Mucosa of rectum (tissue), 2 donors: ENCODE measurements at regions not wholly inside any gene's neighbourhood (a gene's known extent, or its start where the extent isn't known, plus 50 kb on each side); places are given as distances from the start of the nearest gene placed in this dataset.
"Not testable (repeated sequence)": the region's sequence is repeated elsewhere in the genome, so short reads cannot be mapped to it uniquely, and the experiment has no call there.

ENCODE experiments used
- H3K27ac ChIP-seq, 2 donors: one replicate each; pipeline ENCODE4 v1.7.0; 2013; ENCODE audit warnings: inconsistent platforms in 2 of 2, low read depth in 2 of 2, low read length in 2 of 2
- H3K27me3 ChIP-seq, 2 donors: one replicate each; pipeline ENCODE4 v1.7.0; 2013; ENCODE audit warnings: low read length in 2 of 2; ENCODE audit not compliant: control insufficient read depth in 2 of 2, insufficient read depth in 2 of 2
- H3K36me3 ChIP-seq, 2 donors: one replicate each; pipeline ENCODE4 v1.7.0; 2013; ENCODE audit warnings: low read length in 2 of 2; ENCODE audit not compliant: control insufficient read depth in 2 of 2, insufficient read depth in 2 of 2
- H3K4me1 ChIP-seq, 2 donors: one replicate each; pipeline ENCODE4 v1.7.0; 2013; ENCODE audit warnings: low read length in 2 of 2, mild to moderate bottlenecking in 1 of 2; ENCODE audit not compliant: control insufficient read depth in 2 of 2, insufficient read depth in 2 of 2
- H3K4me3 ChIP-seq, 2 donors: one replicate each; pipeline ENCODE4 v1.7.0; 2013; ENCODE audit warnings: low read length in 2 of 2
- H3K9ac ChIP-seq, 2 donors: one replicate each; pipeline ENCODE4 v1.7.0; 2013; ENCODE audit warnings: low read length in 2 of 2, low read depth in 1 of 2, mild to moderate bottlenecking in 1 of 2
- H3K9me3 ChIP-seq, 2 donors: one replicate each; pipeline ENCODE4 v1.7.0; 2013; ENCODE audit warnings: low read length in 2 of 2; ENCODE audit not compliant: control insufficient read depth in 2 of 2
- donor health status: healthy.
- donor health status: Normal muscosa, but diverticular disease.

DNA sequence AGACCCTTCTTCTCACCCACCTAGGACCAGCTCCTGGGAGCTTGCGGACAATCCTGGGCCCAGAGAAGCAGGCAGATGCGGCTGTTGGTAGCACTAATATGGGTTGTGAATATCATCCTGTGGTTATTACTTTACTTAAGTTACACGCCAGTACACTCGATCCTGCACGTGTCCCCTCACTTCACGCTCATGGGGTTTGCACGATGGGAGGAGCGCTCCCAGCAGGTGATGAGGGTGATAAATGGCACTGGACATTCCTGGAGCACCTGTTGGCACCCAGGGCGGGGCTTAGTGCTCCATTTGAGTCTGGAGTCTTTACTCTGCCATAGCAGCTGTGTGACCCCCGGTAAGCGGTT lies 335.1 kb downstream of the PREX1 start:
- Histone ChIP-seq H3K27me3 (no peaks in the 10 kb centered on the region), H3K36me3 (no peaks in the 10 kb centered on the region), H3K9me3 (no peaks in the 10 kb centered on the region)

GRCh38 chr20:48492015-48492714 lies 335.6 kb downstream of the PREX1 start:
- no peaks in the 10 kb centered on the region for H3K27me3 ChIP-seq
- H3K36me3 ChIP-seq, result no peaks in the 10 kb centered on the region
- H3K27ac ChIP-seq, result no peak overlapping the region
- H3K4me3 ChIP-seq, result no peak overlapping the region
- no peak overlapping the region for H3K9ac ChIP-seq
- H3K4me1 ChIP-seq, result no peaks in the 10 kb centered on the region
- H3K9me3 ChIP-seq, result no peaks in the 10 kb centered on the region

More for the DNA sequence above, 335.1 kb downstream of the PREX1 start:
- Histone ChIP-seq H3K4me1 (no peaks in the 10 kb centered on the region), H3K9ac (no peak overlapping the region), H3K4me3 (no peak overlapping the region), H3K27ac (no peak overlapping the region)

DNA sequence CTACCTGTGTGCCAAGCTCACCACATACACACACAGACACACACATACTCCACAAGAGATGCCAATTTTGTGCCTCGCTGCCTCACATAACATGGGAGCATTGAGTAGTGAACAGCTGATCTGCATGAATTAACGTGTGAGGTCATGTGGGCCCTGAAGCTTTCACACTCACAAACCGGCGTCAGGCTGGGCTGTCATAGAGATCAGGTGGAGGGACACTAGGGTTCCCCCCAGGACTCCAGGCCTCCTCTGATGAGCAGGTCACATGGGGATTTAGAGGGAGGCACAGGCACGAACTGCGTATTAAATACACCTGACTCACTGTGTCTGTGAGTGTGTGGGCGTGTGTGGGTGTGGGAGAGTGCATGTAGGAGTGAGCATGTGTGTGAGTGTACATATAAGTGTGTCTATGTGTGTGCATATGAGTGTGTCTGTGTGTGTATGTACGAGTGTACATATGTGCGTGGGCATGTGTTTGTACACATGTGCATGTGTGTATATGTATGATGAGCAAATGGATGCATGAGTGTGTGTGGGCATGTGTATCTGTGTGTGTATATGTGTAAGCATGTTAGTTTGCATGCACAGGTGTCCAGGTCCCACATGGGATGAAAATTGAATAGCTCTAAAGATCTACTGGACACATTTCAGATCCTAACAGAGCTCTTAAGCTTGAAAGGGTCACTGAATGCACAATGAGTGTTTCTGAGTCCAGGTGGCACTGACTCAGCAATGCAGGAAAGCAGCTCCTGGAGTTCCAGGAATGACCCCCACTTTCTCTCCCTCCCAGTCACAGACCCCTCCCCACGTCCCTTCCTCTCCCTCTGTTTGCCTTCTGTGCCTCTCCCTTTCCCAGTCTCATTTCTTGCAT lies 336.6 kb downstream of the PREX1 start:
- Histone ChIP-seq H3K9me3 (no peaks in the 10 kb centered on the region), H3K9ac (no peak overlapping the region), H3K4me3 (no peak overlapping the region), H3K4me1 (no peaks in the 10 kb centered on the region), H3K27ac (no peak overlapping the region), H3K36me3 (no peaks in the 10 kb centered on the region), H3K27me3 (no peaks in the 10 kb centered on the region)

DNA sequence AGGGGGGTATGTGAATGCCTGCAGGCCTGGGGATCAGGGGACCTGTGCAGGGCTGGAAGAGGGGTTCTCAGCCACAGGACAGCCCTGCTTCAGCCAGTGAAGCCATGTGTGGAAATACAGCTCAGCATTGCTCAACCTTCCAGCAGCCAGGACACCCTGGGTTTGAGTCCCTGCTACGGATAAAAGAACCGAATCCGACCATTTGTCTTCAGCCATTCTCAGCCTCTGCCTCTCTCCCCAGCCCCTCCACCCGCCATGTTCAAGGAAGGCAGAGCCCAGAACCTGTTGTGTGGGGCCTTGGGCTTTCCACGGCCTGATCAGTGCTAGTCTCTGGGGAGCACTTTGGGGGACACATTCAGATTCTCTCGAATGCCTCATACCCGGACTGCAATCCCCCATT lies 337.5 kb downstream of the PREX1 start:
- not testable (repeated sequence) for H3K4me1 ChIP-seq, H3K9ac ChIP-seq, H3K4me3 ChIP-seq, H3K27ac ChIP-seq, H3K9me3 ChIP-seq, H3K27me3 ChIP-seq, H3K36me3 ChIP-seq

DNA sequence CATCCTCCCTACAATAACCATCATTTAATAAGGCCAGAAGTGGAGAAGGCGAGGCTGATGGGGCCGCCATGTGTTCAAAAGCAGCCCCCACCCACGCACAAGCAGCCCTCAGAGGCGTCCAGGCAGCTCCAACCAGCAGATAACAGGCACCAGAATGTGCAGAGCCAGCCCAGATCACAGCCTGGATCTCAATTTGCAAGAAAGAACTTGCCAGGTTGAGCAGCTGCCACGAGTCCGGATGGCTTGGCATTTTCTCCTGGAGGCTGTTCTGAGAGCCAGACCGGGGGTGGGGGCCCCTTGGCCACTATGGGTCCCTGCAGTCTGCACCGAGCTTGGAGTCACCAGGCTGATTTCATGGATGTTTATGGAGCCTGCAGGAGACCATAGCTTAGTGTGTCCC lies 338.1 kb downstream of the PREX1 start:
- Histone ChIP-seq H3K4me3 (no peak overlapping the region), H3K27me3 (no peaks in the 10 kb centered on the region), H3K9me3 (no peaks in the 10 kb centered on the region), H3K4me1 (no peaks in the 10 kb centered on the region), H3K27ac (no peak overlapping the region), H3K9ac (no peak overlapping the region), H3K36me3 (no peaks in the 10 kb centered on the region)

DNA sequence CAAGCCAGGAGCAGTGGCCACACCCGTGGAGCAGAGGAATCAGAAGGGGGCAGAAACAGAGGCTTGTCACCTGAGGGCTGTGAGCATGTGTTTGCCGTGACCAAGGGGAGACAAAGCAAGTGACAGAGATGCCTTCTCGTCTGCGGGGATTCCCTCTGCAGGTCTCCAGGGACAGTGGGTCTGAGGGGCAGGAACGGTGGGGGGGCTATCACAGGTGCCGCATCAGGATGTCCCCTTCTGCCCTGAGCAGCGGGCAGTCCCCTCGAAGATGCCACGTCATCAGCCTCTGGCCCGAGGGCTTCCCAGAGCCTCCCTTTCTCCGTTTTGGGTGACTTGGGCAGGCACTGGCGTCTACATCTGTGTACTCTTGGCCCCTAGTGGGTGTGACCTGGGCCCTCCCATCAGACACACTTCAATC lies 338.7 kb downstream of the PREX1 start:
- Histone ChIP-seq H3K9ac (no peak overlapping the region), H3K4me1 (no peaks in the 10 kb centered on the region), H3K9me3 (no peaks in the 10 kb centered on the region), H3K27ac (no peak overlapping the region), H3K36me3 (no peaks in the 10 kb centered on the region), H3K4me3 (no peak overlapping the region), H3K27me3 (no peaks in the 10 kb centered on the region)

- not testable (repeated sequence) for H3K9ac ChIP-seq, H3K4me3 ChIP-seq, H3K27me3 ChIP-seq, H3K4me1 ChIP-seq, H3K27ac ChIP-seq, H3K9me3 ChIP-seq, H3K36me3 ChIP-seq
Measured at GRCh38 chr20:48488334-48489034, 339.3 kb downstream of the PREX1 start.

DNA sequence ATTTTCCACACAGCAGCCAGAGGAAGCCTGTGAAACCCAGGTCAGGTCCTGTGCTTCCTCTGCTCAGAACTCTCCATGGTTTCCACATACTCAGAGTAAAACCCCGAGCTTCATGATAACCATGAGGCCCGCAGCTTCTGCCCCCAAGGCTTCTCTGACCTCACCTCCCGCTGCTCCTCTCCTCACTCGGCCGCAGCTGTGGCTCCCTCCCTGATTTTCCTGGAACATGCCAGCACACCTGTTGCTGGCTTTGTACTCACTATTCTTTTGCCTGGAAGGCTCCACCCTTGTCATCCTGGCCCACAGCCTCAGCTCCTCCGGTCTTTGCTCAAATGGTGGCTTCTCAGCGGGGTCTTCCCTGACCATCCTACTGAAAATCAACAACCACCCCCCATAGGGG lies 341.7 kb downstream of the PREX1 start:
- H3K36me3 ChIP-seq, result no peaks in the 10 kb centered on the region
- peaks cover 1 to 2% of the 10 kb centered on the region in 2 donors for H3K27me3 ChIP-seq
- H3K27ac ChIP-seq, result no peak overlapping the region
- H3K4me1 ChIP-seq, result no peaks in the 10 kb centered on the region
- H3K9me3 ChIP-seq, result no peaks in the 10 kb centered on the region
- no peak overlapping the region for H3K4me3 ChIP-seq
- no peak overlapping the region for H3K9ac ChIP-seq

GRCh38 chr20:48485153-48485552 lies 342.6 kb downstream of the PREX1 start:
- not testable (repeated sequence) for H3K4me1 ChIP-seq, H3K27ac ChIP-seq
- peaks cover 9 to 10% of the 10 kb centered on the region in 2 donors for H3K27me3 ChIP-seq

More at GRCh38 chr20:48485153-48485552, 342.6 kb downstream of the PREX1 start:
- not testable (repeated sequence) for H3K9ac ChIP-seq, H3K4me3 ChIP-seq, H3K36me3 ChIP-seq, H3K9me3 ChIP-seq
